ENCODE measurements at regions not wholly inside any gene's neighbourhood (a gene's known extent, or its start where the extent isn't known, plus 50 kb on each side); places are given as distances from the start of the nearest gene placed in this dataset.
A peak's percentile ranks its signal among the peaks of the same experiment; 100 is the strongest.

DNA sequence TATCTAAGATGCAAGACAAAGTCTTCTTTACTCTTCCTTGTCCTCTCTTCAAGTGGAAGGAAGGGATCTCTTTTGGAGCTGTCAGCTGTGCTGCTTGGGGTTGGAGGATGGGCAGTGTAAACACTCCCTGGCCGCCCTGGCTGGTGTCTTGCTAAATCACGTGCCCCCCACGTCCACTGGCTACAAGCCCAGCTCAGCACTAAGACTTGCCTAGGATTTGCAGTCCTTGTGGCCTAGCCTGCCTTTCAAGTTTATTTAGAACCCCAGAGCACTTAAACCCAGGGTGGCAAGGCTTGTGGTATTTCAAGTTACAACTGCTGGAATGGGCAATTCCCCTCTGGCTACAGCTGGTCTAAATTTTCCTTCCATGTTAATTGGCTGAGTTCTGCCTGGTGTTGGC lies 272.4 kb upstream of the MYO3A start:
- no peak for DNase-seq (ENCODE audit: low read depth in 2 of 2)

DNA sequence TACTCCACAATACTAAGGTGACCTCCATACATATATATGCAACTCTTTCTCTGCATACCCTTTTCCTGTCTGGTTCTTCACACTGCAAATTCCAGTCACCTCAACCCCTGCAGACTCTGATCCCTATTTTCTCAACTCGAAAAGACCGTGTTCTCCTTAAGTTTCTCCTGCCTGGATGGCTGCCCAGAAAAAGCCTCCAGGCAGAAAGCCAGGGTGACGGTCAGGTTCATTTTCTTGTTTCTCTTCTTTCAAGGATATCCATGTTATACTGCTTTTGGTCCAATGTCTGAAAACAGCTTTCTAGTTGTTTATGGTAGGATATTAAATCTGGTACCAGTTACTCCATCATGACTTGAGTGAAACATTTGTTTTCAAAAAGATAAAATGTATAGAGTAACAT lies 267.8 kb upstream of the MYO3A start:
- no peak for DNase-seq (ENCODE audit: low read depth in 2 of 2)

DNA sequence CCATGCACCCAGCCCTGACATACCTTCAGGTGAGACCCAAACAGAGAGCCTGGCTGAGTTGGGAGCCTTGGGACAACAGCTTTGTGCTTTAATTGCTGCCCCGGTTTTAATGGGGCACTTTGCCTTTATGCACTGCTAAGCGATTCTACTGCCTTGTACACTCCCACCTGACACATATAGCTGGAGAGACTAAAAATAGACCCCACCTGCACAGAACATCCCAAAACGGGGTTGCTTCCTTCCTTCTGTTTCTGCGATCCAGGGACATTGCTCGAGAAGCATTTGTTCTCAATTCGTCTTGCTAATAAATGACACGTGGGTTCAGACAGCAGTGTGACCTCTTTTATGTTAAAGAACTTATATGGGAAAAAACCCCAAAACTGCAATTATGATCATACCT lies 258.8 kb upstream of the MYO3A start:
- DNase-seq (ENCODE audit: low read depth in 2 of 2), result no peak

DNA sequence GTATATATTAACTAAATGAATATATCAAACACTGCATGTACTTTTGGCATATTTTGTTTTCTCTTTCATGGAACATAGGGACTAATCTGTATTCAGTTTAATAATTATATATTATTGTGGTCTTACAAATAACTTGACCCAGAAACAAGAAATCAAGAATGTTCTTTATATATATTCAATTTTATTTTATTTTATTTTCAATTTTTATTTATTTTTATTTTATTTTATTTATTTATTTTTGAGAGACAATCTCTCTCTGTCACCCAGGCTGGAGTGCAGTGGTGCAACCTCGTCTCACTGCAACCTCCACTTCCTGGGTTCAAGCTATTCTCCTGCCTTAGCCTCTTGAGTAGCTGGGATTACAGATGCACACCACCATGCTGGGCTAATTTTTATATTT lies 258.4 kb upstream of the MYO3A start:
- no peak for DNase-seq (ENCODE audit: low read depth in 2 of 2)

DNA sequence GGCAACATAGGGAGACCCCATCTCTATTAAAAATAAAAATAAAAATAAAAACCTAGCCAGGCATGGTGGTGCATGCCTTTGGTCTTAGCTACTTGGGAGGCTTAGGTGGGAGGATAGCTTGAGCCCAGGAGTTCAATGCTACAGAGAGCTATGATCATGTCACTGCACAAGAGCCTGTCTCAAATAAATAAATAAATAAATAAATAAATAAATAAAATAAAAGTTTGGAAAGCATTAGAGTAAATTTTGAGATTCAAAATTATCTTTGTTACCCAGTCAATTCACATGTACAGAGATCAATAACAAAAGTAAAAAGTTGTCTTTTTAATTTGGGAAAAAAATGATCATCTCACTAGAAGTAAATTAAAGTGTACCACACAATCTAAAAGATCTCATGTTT lies 255.8 kb upstream of the MYO3A start:
- no peak for DNase-seq (ENCODE audit: low read depth in 2 of 2)

DNA sequence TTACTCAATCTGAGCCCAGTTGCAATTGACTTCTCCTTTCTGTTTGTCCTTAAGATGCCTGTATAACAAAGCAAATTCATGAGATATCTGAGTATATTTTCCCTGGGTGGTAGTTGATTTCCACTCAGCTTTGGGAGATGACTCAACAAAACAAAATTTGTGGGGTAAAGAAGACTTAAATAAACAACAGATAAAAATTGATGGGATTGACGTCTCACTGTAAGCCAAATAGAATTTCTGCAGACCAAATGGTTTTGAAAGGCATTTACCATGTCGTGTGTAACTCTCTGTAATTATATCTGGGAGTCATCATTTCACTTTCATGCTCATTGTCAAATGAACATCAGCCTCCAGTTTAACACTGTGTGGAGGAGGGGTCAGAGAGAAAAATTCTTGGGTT lies 255.4 kb upstream of the MYO3A start:
- DNase-seq (ENCODE audit: low read depth in 2 of 2), result no peak

DNA sequence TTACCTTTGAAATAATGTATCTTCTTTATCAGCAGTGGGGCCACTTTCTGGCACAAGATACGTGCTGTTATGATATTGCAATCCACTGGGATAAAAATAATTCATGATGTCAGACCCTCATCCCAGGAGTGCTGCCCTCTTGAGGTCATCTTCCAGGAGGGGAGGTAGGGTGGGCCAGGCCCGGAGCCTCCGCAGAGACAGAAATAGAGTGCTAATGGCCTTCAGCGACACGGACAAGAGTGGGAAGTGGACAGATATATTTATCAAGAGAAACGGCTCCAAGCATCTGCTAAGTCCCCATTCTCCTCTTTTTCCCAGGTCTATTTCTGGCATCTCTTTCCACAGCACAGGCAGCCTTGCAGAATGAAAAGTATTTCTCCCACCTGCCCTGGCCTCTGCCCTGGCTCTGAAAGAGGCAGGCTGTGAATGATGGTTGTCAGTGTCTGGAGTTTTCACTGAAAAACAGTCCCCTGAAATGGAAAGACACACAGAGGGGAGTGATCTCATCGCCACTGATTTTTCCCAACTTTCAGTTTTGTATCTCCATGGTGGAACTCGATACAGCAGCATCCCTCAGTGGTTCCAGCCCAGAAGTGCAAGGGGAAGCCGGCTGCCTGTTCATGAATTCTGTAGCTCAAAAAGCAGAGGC lies 251.7 kb upstream of the MYO3A start:
- peak; percentile 36 for DNase-seq (ENCODE audit: low read depth in 2 of 2)

DNA sequence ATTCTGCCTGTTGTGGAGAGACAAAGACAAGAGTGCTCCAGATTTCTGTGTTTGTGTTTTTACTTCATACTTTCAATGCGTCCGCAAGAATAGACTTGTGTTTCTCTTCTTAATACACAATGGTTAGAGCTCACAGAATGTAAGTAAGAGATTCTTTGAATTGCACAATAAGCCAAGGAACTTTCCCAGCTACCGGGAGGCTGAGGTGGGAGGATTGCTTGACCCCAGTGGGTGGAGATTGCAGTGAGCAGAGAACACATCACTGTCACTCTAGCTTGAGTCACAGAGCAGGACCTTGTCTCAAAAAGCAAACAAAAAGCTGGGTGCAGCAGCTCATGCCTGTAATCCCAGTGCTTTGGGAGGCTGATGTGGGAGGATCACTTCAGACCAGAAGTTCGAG lies 250.7 kb upstream of the MYO3A start:
- no peak for DNase-seq (ENCODE audit: low read depth in 2 of 2)

DNA sequence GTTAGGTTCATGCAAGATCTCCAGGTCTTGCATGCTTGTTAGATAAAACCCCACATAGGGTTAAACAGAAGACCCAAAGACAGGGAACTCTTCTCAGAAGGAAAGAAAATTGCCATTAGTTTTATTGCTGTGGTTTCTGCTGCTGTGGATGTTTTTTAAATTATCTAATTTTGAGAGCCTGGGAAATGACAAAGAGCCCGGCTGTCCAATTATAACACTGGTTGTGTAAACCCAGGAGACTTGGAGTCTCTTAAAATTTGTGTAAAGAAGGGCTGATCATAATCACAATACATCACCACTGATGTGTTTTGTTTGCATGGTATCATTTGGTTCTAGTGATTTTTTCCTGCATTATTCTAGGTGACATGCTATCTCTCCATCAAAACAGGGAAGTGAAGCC lies 246.5 kb upstream of the MYO3A start:
- no peak for DNase-seq (ENCODE audit: low read depth in 2 of 2)

DNA sequence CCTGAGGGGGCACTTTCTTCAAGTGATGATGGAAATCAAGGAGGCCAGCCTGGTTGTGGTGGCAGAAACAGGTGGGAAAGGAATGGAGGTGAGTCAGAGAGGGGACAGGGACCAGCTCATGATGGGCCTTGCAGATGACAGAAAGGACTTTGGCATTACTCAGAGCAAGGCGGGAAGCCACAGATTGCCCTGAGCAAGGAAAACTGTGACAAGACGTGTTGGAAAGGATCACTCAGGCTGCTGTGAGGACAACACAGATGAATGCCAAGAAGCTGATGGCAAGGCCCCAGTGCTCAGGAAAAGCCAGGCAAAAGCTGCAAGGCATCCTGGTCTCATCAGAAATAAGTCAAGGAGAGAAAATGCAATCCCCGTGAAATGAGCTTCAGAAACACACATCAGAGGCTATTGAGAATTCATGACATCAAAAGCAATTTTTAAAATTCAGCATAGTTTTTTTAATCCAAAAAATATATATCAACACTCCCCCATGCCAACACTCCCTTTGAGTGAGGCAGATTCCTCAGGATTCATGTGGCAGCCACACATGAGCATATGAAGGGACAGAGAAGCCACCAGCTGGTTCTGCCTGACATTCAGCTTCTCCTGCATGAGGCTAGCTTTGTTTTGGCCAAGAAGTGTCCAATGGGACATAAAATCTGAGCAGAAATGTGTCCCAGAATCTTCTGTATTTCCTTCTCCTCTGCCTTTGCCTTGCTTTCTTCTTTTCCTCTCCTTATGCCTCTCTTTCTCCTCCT lies 244.5 kb upstream of the MYO3A start:
- DNase-seq (ENCODE audit: low read depth in 2 of 2), result no peak

DNA sequence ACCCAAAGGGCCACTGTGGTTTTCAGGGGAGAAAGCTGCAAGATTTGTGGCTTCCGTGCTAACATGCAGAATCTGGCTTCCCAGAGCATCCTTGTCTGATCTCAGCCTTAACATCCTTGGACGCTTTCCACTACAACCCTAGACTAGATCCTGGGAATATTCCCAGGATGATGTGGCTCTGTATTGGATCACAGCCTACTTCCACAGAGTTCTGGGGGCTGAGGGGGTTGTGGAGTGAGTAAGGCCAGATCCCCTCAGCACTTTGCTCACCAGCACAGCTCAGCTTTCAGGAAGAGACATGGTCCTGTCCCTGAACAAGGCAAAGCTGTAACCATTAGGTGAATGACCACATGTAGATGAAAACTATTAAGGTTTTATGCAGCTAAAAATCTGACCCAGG lies 241.3 kb upstream of the MYO3A start:
- DNase-seq (ENCODE audit: low read depth in 2 of 2), result no peak

DNA sequence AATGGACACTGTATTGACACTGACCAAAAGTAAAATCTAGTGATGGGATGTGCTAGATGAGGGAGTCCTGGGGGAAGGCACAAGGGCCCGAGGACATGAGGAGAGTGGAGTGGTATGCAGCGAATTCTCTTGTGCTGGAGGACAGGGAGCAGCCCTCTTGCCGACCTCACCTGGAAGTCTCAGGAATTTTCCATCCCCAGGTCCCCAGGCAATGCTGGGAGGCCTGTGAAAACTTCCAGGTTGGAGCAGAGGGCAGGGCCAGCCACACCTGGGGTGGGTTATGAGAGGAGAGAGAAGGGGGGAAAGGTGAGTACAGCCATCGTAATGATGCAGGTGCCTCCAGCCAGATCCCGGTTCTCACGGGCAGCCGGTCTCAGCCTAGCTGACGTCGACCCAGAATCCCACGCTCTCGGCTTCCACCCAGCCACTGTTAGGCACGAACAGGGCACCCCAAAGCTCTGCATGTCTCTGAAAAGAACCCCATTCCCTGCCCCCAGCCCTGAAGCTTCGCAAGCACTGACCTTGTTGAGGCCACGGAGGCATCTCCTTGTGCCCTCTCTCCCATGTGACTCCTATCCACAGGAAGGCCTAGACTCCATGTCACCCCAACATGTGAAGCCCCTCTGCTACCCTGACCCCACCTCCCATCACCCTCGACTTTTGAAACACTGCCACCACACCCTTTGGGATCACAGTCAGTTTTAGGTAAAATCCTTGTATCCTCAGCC lies 239.7 kb upstream of the MYO3A start:
- DNase-seq (ENCODE audit: low read depth in 2 of 2), result no peak

DNA sequence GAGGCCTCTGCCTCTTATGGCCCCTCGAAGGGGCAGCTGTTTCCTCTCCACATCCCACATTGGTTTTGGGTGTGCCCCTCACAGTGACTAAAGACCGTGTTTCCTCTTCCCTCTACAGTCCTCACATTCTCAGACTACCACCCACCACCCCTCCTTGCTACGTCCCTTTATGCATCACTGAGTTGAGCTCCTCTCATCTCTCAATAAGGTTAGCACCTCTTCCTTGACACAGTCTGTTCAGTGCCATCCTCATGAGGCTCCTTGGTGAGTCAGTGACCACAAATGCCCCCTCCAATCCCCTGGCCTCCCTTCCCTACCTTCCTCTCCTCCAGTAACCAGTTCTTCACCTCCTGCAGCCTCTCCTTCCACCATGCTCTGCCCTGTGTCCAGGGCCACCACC lies 239.1 kb upstream of the MYO3A start:
- DNase-seq (ENCODE audit: low read depth in 2 of 2), result no peak

DNA sequence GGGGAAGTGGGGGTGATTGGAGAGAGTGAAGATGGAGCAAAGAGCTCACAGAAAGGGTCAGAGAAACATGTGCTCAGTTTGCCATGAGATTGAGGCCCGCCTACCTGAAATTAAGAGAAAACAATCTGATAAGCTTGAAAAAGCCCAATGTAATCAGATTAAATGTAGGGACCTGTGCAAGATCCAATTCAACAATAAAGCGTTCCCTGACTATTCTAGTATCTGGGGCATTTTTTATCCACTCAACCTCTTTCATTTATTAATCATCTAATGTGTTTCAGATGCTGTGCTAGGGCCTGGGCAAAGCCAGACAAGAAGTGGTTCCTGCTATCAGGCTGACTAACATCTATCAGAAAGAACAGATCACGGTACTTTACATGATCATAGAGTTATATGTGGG lies 238.4 kb upstream of the MYO3A start:
- no peak for DNase-seq (ENCODE audit: low read depth in 2 of 2)

DNA sequence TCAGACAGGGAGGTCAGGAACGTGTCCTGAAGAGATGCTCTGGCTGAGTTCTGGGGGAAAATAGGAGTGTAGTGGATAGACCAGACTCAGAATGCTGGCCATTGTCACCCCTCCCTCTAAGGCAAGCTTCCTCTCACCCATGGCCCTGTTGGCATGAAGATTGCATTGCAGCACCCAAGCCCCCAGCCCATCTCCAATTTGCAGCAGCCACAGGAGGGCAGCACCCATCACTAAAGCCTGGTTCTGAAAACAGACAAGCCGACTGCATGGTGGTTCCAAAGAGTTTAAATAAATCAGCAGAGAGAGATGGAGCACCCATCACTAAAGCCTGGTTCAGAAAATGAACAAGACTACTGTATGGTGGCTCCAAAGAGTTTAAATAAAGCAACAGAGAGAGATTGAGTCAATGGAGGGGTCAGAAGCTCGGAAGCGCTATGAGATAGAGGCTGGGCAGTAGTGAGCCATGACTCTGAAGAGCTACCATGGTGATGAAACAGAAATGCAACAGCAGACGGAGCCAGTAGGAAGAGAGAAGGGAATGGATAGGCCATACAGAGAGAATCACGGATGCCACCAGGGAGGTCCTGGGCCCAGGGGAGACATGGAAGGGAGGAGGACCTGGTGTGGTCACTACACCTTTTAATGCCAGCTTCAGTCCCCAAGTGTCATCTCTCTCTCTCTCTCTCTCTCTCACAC lies 237.9 kb upstream of the MYO3A start:
- no peak for DNase-seq (ENCODE audit: low read depth in 2 of 2)

DNA sequence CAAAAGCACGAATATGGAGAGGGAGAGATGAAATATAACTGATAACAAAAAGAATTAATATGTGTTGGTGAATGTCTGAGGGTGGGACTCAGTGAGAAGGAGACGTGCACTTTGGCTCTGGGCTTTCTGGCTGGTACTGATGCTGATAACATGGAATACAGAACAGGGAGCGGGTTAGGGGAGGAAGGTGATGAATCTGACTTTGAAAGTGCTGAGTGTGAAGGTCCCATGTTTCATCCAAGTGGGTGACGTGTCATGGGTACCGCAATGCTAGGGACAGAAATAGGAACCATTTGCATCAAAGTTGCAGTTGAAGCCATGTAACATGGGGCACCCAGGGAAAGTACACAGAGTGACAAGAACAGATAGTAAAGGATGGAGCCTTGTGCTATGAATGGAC lies 236.6 kb upstream of the MYO3A start:
- no peak for DNase-seq (ENCODE audit: low read depth in 2 of 2)

DNA sequence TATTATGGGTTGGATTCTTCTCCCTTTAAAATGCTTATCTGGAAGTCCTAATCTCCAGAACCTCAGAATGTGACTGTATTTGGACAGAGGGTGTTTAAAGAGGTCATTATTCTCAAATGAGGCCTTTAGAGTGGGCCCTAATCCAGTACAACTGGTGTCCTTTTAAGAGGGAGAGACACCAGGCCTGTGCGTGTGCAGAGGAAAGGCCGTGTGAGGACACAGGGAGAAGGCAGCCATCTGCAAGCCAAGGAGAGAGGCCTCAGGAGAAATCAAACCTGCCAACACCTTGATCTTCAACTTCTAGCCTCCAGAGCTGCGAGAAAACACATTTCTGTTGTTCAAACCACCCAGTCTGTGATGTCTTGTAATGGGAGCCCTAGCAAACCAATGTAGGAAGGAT lies 235.4 kb upstream of the MYO3A start:
- no peak for DNase-seq (ENCODE audit: low read depth in 2 of 2)

DNA sequence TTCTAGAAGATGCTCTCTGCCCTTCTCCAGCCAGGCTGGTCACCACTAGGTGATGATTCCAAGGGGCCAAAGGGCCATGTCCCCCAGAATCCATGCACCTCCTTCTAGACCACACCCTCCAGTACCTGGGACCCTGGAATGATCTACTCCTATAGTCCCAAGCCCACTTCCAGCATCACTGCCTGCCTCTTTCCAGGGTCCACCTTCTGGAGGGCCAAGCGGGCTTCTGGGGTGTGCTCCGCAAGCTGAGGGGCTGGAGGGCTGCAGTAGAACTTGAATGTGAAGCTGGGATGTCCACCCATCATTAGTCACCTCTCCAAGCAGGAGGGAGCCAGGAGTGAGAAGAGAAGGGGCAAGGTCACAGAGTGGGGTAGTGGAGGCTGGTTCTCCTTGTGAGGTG lies 234.4 kb upstream of the MYO3A start:
- no peak for DNase-seq (ENCODE audit: low read depth in 2 of 2)

DNA sequence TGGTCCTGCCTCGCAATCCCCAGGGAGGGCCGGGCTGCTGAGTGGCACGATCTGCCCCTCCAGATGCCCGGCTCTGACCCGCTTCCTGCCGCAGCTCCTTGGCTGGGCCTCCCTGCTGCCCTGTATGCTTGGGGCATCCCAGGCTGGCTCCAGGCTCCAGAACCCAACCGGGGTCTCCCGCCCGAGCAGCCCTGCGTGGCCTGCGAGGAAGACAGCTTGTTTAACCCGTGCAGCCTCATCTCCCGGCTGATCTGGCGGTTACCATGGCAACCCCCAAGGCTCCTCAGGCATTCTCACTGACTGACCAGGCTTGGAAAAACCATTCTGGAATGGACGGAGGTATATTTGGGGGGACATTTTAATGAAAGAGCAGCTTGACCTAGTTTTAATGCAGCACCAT lies 232.4 kb upstream of the MYO3A start:
- no peak for DNase-seq (ENCODE audit: low read depth in 2 of 2)

DNA sequence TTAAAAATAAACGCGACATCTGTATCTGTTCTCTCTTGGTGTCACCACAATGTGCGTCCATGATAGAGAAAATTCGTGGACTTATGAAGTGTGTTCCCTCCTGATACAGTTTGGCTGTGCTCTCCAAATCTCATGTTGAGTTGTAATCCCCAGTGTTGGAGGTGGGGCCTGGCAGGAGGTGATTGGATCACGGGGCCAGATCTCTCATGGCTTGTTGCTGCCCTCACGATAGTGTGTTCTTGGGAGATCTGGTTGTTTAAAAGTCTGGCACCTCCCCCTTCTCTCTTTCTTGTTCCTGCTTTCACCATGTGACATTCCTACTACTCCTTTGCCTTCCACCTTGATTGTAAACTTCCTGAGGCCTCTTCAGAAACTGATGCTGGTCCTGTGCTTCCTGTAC lies 229.4 kb upstream of the MYO3A start:
- DNase-seq (ENCODE audit: low read depth in 2 of 2), result no peak

DNA sequence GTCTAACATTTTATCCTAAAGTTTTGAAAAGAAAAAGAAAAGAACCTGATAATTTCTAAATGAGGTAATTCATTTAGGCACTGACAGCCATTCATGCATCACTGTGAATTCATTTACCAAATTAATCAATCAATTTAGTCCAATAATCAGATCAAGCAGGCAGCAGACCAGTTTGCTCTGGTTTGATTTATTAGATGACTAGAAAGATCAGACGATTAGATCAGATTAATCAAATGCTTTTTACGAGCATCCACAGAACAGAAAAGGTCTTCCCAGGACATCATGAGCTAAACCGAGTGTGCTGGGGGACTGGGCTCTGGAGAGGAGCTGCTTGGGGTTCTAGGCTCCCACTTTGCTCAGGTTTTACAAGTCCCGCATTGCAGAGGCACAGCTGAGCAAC lies 226.5 kb upstream of the MYO3A start:
- no peak for DNase-seq (ENCODE audit: low read depth in 2 of 2)

DNA sequence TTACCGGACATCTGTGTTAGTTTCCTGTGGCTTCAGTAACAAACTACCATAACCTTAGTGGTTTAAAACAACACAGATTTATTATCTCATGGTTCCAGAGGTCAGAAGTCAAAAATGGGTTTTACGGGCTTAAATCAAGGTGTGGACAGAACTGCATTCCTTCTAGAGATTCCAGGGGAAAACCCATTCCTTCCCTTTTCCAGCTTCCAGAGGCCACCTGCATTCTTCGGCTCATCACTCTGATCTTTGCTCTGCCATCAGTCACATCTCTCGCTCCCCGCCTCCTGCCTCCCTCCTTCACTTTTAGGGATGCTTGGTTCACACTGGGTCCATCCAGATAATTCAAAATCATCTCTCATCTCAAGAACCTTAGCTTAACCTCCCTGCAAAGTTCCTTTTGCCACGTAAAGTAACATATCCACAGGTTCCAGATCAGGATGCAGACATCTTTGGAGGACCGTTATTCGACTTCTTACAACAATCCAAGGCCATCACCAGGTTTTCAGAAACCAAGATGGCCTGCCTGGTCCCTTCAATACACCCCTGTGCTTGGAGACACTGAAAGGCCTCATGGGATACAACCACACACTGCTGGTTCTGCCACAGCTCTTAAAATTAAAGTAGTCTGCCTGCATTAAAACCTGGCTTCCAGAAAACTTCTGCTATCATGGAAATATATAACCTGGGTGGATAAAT lies 225.9 kb upstream of the MYO3A start:
- DNase-seq (ENCODE audit: low read depth in 2 of 2), result no peak
